ENCODE measurements at regions not wholly inside any gene's neighbourhood (a gene's known extent, or its start where the extent isn't known, plus 50 kb on each side); places are given as distances from the start of the nearest gene placed in this dataset.

DNA sequence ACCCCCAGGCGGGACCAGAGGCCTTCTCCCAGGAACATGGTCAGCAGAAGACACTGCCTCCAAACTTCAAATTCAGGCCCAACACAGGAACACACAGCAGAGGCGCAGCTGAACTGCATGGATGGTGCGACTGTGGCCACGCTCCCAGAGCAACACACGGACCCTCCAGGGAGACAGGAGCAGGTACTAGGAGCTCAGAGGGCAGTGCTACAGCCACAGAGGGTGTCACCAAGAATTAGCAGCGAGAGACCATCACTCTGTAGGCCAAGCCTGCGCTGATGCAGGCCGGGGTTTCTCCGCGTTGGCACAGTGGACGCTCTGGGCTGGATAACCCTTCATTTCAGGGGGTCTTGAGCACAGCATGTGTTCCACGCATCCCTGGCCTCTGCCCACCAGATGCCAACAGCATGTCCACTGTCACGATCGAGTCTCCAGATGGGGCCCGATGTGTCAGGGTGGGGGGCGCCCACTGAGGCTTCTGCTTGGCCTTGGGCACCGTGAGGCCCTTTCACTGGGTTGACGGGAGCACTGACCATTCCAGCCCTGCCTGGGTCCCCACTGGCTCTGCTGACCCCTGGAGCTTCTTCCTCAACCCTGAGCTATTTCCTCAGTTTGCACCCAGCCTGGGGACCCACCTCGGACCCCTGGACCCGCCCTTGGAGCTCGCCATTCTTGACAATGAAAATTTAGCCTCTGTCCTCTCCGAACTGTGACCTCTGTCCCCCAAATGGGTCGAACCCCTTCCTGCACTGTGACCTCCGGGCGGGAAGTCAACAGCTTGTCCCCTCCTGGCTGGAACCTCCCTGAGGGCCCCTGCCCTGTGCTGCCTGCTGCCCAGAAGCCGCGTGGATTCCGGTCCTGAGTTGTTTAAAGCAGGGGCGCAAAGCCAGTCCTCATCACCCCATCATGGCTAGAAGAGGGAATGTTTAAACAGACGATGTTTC lies 239.4 kb downstream of the DLL1 start:
- DNase-seq (ENCODE audit: low spot score) (peak; percentile 39), ATAC-seq (no peak)

DNA sequence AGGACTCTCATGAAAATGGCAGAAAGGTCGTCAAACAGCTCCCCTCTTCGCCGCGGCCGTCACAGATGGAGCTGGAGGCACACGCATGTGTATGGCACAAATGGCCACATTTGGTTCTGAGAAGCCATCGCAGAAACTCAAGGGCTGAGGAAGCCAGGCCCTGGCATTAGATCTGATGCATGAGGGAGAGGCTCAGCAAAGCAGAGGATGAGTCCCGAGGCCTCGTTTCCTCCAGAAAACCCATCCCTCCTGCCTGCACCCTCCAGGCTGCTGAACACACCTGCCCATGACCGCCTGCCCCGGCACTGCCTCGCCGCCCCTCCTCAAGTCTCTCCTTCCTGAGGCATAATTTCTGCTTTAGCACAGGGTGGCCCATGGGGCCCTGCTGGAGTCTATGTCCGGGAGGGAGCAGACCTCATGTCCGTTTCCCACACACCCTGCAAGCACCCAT lies 240.3 kb downstream of the DLL1 start:
- DNase-seq (ENCODE audit: low spot score) (peak; percentile 37), ATAC-seq (no peak)

DNA sequence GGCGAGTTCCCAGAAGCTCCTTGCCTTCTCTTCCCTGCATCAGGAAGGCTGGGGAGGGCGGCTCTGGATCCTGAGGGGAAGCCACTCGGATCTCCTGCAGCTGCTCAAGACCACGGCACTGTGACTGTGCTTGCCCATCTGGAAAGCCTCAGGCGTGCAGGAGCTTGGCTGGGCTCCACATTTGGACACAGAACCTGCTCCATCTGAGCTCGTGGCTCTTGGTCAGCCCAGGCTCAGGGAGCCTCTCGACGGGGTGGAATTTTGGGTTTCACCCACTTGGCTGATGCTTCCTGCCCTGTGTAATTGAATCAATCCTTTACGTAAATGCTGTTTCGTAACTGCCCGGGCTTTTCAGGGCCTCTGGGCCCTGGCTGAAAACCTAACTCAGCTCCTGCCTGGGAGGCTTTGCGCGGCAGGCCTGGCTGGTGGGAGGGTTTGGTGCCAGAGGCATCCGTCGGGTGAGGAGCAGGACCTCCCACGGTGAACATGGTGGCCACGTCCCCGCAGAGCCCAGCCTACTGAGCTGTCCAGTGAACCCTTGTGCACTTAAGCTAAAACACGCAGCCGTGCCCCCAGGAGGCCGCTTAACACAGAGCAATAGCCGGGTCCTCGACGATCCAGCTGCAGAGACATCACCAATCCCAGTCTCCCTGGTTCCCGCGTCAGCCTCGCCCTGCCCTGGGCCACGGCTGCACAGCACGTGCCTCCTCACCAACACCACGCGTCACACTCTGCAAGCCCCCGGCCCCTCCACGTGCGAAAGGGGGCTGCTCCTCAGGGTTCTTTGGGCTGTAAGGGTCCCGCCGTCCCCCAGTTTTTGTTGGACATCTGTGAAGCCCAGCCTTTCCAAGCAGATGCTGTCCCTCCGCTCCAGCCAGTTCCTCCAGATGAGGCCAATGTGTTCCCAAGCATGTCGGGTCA lies 241.0 kb downstream of the DLL1 start:
- peak; percentile 92 for ATAC-seq
- DNase-seq (ENCODE audit: low spot score), result peak; percentile 91

DNA sequence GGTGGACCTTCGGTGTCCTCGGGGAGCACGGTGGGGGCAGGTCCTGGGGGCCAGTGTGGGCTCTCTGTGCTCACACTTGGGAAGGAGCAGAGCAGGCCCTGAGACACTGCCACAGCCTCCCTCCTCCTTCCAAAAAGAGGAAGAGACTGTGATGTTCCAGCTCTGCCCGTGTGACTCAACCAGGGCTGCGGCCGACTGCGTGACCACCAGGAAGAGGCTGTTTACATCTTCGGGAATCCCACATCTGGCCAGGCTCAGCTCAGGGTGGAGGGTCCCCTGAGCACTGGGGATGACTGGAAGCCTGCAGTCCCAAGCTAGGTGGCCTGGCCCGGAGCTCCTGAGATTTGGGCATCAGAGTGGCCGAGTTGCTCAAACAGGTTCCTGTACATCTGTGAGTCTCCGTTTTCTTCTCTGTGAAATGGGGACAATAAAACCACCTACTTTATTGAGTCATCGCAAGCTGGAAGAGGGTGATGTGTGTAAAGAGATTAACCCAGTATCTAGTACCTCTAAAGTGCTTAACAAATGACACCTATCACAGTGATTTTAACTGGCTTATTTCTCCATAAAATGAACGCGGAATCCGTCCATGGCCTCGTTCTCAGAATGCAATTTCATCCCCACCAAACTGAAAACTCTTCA lies 242.1 kb downstream of the DLL1 start:
- DNase-seq (ENCODE audit: low spot score) (peak; percentile 48), ATAC-seq (peak; percentile 8)

DNA sequence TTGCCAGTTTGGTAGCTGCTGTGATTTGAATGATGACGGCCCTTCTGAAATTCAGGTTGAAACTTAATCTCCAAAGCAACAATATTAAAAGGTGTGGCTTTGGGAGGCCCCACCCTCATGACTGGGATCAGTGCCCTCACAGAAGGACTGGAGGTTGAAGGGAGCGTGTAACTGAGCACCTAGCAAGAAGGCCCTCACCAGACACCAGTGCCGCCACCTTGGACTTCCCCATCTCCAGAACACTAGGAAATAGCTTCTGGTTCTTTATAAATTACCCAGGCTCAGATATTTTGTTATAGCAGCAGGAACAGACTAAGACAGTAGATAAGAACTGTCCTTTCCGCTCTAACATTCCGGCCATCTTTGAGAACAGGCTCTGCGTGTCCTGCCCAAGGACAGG lies 243.1 kb downstream of the DLL1 start:
- DNase-seq (ENCODE audit: low spot score), result peak; percentile 14
- ATAC-seq, result no peak

DNA sequence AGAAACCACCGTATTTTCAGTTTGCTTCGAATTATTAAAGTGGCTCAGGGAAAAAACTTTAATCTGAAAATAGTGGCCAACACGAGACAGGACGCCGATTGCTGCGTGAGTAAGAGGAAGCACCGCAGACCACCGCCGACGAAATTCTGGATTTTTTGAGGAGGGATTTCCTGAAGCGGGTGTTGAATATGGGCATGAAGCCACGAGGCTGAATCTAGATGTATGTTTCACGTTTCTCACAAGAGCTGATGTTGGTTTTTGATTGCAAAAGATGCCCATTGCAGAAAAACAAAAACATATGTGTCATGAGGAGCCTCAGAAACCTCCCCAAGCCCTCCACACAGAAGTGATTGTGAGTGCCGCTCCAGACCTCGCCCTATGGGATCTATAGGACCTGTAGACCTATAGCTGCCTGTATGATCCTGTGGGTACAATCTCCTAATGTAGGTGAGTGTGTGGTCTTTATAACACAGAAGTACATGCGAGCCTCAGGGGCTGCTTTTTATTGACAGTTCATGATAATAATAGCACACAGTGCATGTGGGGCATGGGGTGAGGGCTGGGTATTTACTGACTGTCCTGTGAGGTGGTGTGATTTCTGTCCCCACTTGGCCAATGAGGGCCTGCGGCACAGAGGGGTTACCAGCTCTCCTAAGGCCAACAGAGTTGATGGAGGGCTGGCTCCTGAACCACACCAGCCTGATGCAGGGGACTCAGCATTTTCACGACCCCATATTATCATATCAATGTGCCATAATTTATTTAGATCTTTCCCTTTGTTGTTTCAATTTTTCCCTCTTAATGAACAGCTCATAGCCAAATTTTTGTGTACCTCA lies 243.9 kb downstream of the DLL1 start:
- DNase-seq (ENCODE audit: low spot score), result peak; percentile 4
- ATAC-seq, result no peak

DNA sequence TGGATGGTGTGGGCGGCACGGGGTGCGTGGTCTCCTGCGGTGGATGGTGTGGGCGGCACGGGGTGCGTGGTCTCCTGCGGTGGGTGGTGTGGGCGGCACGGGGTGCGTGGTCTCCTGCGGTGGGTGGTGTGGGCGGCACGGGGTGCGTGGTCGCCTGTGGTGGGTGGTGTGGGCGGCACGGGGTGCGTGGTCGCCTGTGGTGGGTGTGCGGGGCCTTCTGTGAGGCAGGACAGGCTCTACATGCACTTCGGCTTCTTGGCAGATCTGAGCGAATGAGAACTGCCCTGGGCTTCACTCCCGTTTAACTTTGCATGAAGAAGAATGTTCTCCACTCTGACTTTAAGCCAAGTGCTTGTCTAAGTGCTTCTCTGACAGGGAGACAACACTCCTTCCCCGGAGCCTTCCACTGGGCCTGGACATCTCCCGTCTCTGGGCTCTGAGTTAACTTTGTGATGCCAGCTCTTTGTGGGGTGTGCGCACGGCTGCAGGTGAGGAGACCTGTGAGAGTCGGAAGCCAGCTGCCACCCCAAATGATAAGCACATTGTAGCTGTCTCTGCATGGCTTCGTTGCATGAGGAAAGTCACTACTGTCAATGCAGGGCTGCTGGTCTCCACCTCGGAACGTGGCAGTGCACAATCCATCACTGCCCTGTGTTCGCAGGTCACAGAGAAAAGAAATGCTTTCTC lies 244.8 kb downstream of the DLL1 start:
- DNase-seq (ENCODE audit: low spot score) (no peak), ATAC-seq (no peak)

DNA sequence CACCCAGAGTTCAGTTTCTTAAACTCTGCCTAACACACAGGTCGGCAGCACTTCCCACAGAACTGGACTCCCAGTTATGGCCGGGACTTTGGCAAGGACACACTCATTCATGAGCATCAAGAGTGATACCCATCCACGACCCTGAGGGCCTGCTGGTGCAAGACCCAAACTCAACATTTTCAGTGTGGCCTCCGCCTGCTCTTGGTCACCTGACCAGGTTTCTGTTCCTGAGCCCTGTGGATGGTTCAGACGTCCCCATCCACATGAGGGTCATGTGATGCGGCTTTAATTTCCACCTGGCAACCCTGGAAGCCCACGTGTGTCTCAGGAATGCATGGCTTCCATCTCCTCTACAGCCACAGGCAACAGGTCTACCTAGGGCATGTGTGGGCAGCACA lies 245.3 kb downstream of the DLL1 start:
- no peak for DNase-seq (ENCODE audit: low spot score)
- ATAC-seq, result no peak

DNA sequence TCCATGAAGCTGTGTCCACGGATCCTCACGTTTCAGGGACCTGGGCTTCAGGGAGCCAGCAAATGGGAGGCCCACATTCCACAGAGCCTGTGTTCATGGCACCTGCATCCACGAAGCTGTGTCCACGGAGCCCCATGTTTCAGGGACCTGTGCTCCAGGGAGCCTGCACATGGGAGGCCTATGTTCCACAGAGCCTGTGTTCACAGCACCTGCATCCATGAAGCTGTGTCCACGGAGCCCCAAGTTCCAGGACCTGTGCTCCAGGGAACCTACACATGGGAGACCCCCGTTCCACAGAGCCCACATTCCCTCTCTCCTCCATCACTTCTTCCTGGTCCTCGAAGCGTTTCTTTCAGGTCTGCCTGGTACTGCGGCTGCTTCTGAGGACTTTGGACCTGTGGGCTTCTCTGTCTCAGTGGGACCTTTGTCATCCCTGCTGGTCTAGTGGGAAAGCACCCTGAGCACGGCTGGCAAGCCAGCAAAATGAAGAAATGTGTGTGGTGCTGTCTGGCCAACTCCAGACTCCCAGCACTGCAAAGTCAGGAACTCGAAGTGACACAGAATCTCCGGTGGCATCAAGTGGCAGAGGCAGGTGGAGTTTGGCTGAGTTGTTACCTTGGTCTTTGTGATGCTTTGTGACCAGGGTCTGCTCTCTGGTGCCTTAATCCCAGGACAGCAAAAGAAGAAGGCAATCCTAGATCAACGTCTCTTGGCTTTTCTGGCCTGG lies 245.9 kb downstream of the DLL1 start:
- no peak for DNase-seq (ENCODE audit: low spot score)
- ATAC-seq, result no peak

DNA sequence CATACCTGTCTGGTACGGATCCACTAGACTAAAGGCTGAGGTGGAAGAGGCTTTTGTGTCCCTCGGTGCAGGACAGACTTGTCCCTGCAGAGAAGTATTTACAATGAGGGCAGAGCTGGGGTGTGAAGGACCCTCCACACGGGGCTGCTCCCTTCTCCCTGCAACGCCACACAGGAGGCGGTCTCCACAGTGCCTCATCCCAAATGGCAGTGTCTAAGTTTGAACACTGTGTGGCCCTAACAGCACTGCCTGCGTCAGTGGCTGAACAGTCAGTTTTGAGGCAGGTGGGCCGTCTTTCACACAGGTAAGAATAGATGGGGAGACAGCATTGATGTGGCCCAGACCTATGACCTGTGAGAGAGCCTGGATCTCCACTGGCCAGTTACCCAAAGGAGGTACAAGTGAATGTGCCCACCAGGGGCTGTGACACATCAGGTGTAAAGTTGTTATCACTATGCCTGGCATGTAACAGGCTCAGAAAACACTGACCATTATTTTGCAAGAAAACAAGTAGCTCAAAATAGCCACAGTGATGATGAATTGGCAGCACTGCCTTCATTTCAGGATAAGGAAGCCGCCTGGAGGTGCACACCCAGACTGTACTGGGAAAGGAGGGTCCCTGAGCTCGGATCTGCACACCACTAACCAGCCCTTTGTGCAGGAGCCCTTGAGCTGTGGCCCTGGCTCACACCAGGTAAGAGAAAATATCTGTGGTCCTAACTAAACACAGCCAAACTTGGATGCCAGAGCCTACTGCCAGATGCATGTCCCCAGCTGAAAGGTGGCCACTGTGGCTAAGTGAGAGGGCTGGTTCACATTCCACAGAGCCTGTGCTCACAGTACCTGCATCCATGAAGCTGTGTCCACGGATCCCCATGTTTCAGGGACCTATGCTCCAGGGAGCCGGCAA lies 246.7 kb downstream of the DLL1 start:
- DNase-seq (ENCODE audit: low spot score), result no peak
- ATAC-seq, result no peak

DNA sequence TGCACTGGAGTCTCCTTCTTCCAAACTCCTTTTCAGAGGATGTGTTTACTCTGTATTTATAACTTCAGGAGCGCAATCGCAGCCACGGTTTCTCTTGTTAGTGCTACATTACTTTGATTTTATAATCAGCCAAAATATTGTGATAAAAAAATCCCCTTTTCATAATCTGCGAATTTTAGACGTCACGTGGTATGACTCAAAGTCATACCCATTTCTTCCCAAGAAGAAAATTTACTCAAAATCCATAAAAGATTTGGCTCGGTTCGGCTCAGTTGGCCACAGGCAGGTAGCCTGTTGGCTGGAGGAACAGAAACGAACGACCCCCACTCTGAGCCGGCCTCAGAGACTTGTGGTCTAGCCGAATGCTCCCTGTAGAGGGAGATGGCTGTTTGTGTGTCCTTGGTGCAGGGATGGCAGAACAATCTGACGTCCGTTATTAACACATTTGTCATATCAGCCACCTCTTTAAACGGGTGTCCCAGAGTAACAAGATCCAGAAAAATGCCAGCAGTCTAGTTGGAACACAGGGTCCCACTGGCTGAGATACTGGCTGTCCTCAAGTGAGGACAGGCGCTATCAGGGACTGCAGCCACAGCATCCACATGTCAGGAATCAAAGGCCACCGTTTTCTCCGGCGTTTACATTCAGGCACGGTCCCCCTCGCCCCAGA lies 247.6 kb downstream of the DLL1 start:
- ATAC-seq (no peak), DNase-seq (ENCODE audit: low spot score) (no peak)

DNA sequence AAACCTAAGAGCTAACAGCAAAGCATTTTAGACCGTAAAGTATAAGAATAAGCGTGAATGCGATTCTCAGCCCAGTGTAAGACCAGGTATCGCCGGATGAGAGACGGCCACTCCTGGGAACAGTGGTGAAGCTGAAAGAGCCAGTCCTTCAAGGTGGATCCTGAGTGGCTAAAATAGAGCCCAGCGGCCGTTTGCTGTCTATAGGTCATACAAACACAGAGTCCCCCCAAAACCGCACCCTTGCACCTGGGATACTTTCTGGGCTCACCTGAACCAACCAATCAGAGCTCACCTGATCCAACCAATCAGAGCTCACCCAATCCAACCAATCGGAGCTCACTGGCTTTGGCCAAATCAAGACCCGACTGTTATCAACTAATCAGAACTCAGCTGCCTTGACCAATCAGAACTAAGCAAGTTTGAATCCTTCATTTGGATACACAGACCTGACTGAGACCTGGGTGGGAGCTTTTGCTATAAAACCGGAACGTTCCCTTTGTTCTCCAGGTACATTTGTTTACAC lies 248.2 kb downstream of the DLL1 start:
- DNase-seq (ENCODE audit: low spot score) (no peak), ATAC-seq (no peak)

DNA sequence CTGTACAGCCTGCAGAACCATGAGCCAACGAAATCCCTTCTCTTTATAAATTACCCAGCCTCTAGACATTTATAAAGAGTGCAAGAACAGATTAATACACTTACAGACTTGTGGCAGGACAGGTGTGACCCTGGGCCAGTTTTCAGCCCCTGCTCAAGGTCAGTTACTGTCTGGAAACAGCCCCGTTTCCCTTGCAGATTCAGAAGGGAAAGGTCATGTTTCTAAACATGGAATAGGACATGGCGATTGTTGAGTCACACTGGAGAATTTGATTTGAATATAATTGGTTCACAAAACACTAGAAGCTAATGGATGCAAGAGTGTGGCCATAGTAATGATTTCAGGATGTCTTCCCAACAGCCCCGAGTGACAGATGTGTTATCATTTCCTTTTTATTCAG lies 248.8 kb downstream of the DLL1 start:
- no peak for DNase-seq (ENCODE audit: low spot score)
- ATAC-seq, result no peak

DNA sequence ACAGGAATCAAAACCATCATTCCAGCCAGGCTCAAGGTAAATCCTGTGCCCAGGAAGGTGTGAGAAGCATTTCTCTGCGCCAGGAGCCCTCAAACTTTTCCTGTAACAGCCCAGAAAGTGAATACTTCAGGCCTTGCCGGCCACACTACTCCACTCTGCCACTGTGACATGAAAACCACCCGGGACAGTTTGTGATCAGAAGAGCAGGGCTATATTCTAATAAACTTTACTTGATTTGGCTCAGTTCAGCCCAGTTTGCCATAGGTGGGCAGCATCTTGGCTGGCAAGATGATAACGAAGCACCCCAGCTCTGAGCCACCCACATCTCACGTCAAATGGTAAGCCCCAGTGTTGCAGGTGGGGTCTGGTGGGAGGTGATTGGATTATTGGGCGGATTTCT lies 249.4 kb downstream of the DLL1 start:
- no peak for DNase-seq (ENCODE audit: low spot score)
- no peak for ATAC-seq

DNA sequence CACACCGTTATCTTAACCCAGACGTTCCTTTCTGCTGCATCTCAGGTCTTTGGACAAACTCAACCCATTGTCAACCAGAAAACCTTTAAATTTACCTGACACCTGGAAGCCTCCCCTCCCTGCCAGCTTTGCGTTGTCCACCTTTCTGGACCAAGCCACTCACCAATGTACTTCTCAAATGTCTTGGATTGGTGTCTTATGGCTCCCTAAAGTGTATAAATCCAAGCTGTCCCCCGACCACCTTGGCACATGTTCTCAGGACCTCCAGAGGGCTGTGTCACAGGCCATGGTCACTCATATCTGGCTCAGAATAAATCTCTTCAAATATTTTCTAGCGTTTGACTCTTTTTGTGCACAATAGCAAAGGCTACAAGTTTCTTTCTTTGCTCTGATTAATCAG lies 250.0 kb downstream of the DLL1 start:
- ATAC-seq (no peak), DNase-seq (ENCODE audit: low spot score) (no peak)

DNA sequence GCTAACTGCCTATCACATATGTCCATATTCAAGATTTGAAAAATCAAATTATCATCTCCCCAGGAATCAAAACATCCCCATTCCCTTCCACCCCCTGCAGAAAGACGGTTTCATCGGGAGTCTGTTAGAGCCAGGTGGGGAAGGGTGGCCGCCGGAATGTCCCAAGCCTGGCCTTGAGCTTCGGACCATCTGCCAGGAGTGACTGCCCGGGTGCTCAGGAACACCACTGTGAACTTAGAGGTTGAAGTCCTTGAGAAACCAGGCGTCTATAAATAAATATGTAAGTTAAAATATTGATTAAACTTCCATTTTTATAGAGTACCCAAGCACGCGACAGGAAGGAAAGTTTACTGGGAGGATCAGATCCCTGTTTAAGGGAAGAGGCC lies 250.8 kb downstream of the DLL1 start:
- ATAC-seq, result no peak
- no peak for DNase-seq (ENCODE audit: low spot score)
